ENCODE measurements at regions not wholly inside any gene's neighbourhood (a gene's known extent, or its start where the extent isn't known, plus 50 kb on each side); places are given as distances from the start of the nearest gene placed in this dataset.

GRCh38 chr16:73546341-73546845 lies 498.5 kb upstream of the ZFHX3 start:
- Histone ChIP-seq H3K9me3 (no peaks in the 10 kb centered on the region), H3K4me3 (no peak overlapping the region), H3K4me1 (peaks cover 0 to 10% (median 0%) of the 10 kb centered on the region in 12 donors), H3K27ac (no peak overlapping the region), H3K36me3 (no peaks in the 10 kb centered on the region), H3K27me3 (peaks cover 0 to 78% (median 29%) of the 10 kb centered on the region in 9 donors)
- WGBS, 4 donors: 12 to 19% (median 17%) methylated on average over 9 to 11 of the region's 11 CpGs
- intact Hi-C loops (cut with DNase I): no loop called here
- no peak for DNase-seq
- no peak for ATAC-seq
- TF ChIP-seq POLR2A (IDR thresholded peaks at IDR 0.05): no peak
- TF ChIP-seq, protein P1, sequence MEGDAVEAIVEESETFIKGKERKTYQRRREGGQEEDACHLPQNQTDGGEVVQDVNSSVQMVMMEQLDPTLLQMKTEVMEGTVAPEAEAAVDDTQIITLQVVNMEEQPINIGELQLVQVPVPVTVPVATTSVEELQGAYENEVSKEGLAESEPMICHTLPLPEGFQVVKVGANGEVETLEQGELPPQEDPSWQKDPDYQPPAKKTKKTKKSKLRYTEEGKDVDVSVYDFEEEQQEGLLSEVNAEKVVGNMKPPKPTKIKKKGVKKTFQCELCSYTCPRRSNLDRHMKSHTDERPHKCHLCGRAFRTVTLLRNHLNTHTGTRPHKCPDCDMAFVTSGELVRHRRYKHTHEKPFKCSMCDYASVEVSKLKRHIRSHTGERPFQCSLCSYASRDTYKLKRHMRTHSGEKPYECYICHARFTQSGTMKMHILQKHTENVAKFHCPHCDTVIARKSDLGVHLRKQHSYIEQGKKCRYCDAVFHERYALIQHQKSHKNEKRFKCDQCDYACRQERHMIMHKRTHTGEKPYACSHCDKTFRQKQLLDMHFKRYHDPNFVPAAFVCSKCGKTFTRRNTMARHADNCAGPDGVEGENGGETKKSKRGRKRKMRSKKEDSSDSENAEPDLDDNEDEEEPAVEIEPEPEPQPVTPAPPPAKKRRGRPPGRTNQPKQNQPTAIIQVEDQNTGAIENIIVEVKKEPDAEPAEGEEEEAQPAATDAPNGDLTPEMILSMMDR (IDR thresholded peaks at IDR 0.05): no peak

- Histone ChIP-seq H3K27me3 (peaks cover 0 to 71% (median 29%) of the 10 kb centered on the region in 9 donors), H3K4me3 (no peak overlapping the region), H3K36me3 (no peaks in the 10 kb centered on the region), H3K4me1 (peaks cover 0 to 10% (median 0%) of the 10 kb centered on the region in 12 donors), H3K9me3 (no peaks in the 10 kb centered on the region), H3K27ac (no peak overlapping the region)
- intact Hi-C loops (cut with DNase I): no loop called here
- no peak for TF ChIP-seq POLR2A (IDR thresholded peaks at IDR 0.05)
- TF ChIP-seq, protein P1 (IDR thresholded peaks at IDR 0.05): no peak
- no peak for ATAC-seq
- DNase-seq: no peak
- 59 to 64% (median 60%) methylated on average over 5 of the region's 5 CpGs for WGBS, 4 donors
Measured at GRCh38 chr16:73545755-73546154, 497.8 kb upstream of the ZFHX3 start.

DNA sequence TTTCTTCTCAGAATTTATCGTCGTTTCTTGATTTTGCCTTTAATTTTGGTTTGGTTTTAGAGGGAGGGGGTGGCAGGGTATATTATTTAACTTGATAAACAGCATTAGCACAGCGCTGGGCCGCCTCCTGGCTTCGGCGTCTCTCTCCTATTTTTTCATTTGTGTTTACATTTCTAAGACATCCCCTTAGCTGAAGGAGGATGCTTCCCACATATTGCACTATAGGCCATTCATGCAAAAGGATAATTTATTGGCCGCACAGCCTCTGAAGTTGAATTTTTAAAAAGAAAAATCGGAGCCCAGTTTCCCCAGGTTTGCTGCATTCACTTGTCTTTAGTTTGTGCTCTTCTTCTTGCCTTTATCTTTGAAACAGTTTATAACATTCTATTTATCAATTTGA lies 497.4 kb upstream of the ZFHX3 start:
- TF ChIP-seq, protein P1 (IDR thresholded peaks at IDR 0.05): no peak
- no peak for TF ChIP-seq POLR2A (IDR thresholded peaks at IDR 0.05)
- peaks cover 0 to 67% (median 29%) of the 10 kb centered on the region in 9 donors for H3K27me3 ChIP-seq

GRCh38 chr16:73544826-73545225 lies 496.9 kb upstream of the ZFHX3 start:
- peaks cover 0 to 62% (median 29%) of the 10 kb centered on the region in 9 donors for H3K27me3 ChIP-seq
- TF ChIP-seq, protein P1 (IDR thresholded peaks at IDR 0.05): no peak
- TF ChIP-seq POLR2A (IDR thresholded peaks at IDR 0.05): no peak
- 37 to 52% (median 45%) methylated on average over 8 of the region's 8 CpGs for WGBS, 4 donors

More for the DNA sequence above, 497.4 kb upstream of the ZFHX3 start:
- 84 to 94% (median 88%) methylated on average over 8 of the region's 8 CpGs for WGBS, 4 donors
- DNase-seq (no peak), ATAC-seq (no peak)
- no peak overlapping the region for H3K27ac ChIP-seq
- peaks cover 0 to 10% (median 0%) of the 10 kb centered on the region in 12 donors for H3K4me1 ChIP-seq
- no peaks in the 10 kb centered on the region for H3K9me3 ChIP-seq
- H3K4me3 ChIP-seq: no peak overlapping the region
- no peaks in the 10 kb centered on the region for H3K36me3 ChIP-seq
- intact Hi-C loops (cut with DNase I): no loop called here

More at GRCh38 chr16:73544826-73545225, 496.9 kb upstream of the ZFHX3 start:
- H3K9me3 ChIP-seq: no peaks in the 10 kb centered on the region
- DNase-seq (no peak), ATAC-seq (no peak)
- intact Hi-C loops (cut with DNase I): no loop called here
- no peak overlapping the region for H3K27ac ChIP-seq
- no peaks in the 10 kb centered on the region for H3K36me3 ChIP-seq
- peaks cover 0 to 10% (median 0%) of the 10 kb centered on the region in 12 donors for H3K4me1 ChIP-seq
- no peak overlapping the region for H3K4me3 ChIP-seq
